Endothelial cell of umbilical vein (primary cell): ENCODE measurements at regions not wholly inside any gene's neighbourhood (a gene's known extent, or its start where the extent isn't known, plus 50 kb on each side); places are given as distances from the start of the nearest gene placed in this dataset.

Experiments used
- BruUV-seq: library from RNA; stranded (reverse); fragments of 400-500 nt; replicated peaks from 2 replicates; lab custom pipeline; 2021; lab: Mats Ljungman, UMichigan
- CTCF ChIA-PET: fragments of 300-600, 350-600 bp; sonication (Branson Sonifier 250); formaldehyde crosslinking; loops from one replicate; lab custom pipeline; 2021; ENCODE audit warnings: antibody characterized with exemption, inconsistent platforms; lab: Charles Lee
- POLR2A ChIA-PET: fragments of 300-600, 350-600 bp; sonication (Branson Sonifier 250); formaldehyde crosslinking; loops from one replicate; lab custom pipeline; 2021; ENCODE audit warnings: antibody characterized with exemption, inconsistent platforms; lab: Charles Lee
- DNase-seq: peaks from one replicate; pipeline ENCODE4 v3.0.0-alpha.2; 2011; ENCODE audit warnings: low read depth, low spot score
- FAIRE-seq: peaks from 2 replicates; lab custom pipeline; 2011; peaks lifted over from hg19 to GRCh38; lab: Jason Lieb, UNC
- H2AFZ ChIP-seq: 2 replicates; pipeline ENCODE4 v1.6.0; 2012; ENCODE audit warnings: low read depth, low read length, control low read depth, inconsistent platforms
- H3K27ac ChIP-seq: 2 replicates; pipeline ENCODE4 v1.5.1; 2011; ENCODE audit warnings: low read depth, mild to moderate bottlenecking, control low read depth, low read length, moderate library complexity; ENCODE audit not compliant: insufficient read depth
- H3K27me3 ChIP-seq, 2 experiments: 2 replicates each; pipeline versions ENCODE4 v1.6.0 to v1.6.1; 2011; ENCODE audit warnings: low read length in 2 of 2, mixed read lengths in 1 of 2; ENCODE audit not compliant: control insufficient read depth in 2 of 2, insufficient read depth in 2 of 2
- H3K36me3 ChIP-seq, 2 experiments: 2 replicates in 1 of 2; 3 replicates in 1 of 2; pipeline ENCODE4 v1.5.1; 2011; ENCODE audit warnings: low read length in 2 of 2, mild to moderate bottlenecking in 1 of 2, moderate library complexity in 1 of 2; ENCODE audit not compliant: control insufficient read depth in 2 of 2, insufficient read depth in 2 of 2; ENCODE audit errors: extremely low read depth in 1 of 2
- H3K4me1 ChIP-seq: 3 replicates; pipeline ENCODE4 v1.5.1; 2011; ENCODE audit warnings: mild to moderate bottlenecking, low read length; ENCODE audit not compliant: control insufficient read depth, insufficient read depth; ENCODE audit errors: extremely low read depth
- H3K4me2 ChIP-seq: 2 replicates; pipeline ENCODE4 v1.6.1; 2011; ENCODE audit warnings: low read length, control low read depth, mixed read lengths; ENCODE audit not compliant: insufficient read depth
- H3K4me3 ChIP-seq, 3 experiments: fragments of 200-600 bp in 1 of 3; sonication (generic), shearing (Covaris generic) in 1 of 3; replicated peaks in 1 of 3; 2 replicates each; pipeline ENCODE4 v1.5.1; 2011 to 2016; ENCODE audit warnings: control low read depth in 3 of 3, low read length in 3 of 3, mild to moderate bottlenecking in 2 of 3, inconsistent platforms in 1 of 3, low read depth in 1 of 3, moderate library complexity in 1 of 3; ENCODE audit not compliant: insufficient read depth in 1 of 3
- H3K79me2 ChIP-seq: 2 replicates; pipeline ENCODE4 v1.6.0; 2012; ENCODE audit warnings: low read length, inconsistent platforms; ENCODE audit not compliant: control insufficient read depth, insufficient read depth
- H3K9ac ChIP-seq: replicated peaks from 2 replicates; pipeline ENCODE3; 2011; ENCODE audit warnings: low read length, control low read depth; ENCODE audit not compliant: insufficient read depth; ENCODE audit errors: extremely low read depth
- H3K9me1 ChIP-seq: replicated peaks from 3 replicates; pipeline ENCODE4 v1.6.0; 2011; ENCODE audit warnings: mild to moderate bottlenecking, low read length; ENCODE audit not compliant: control insufficient read depth, insufficient read depth; ENCODE audit errors: extremely low read depth
- H3K9me3 ChIP-seq: replicated peaks from 2 replicates; pipeline ENCODE4 v1.5.1; 2012; ENCODE audit warnings: low read length, inconsistent platforms; ENCODE audit not compliant: control insufficient read depth, insufficient read depth
- H4K20me1 ChIP-seq: replicated peaks from 2 replicates; pipeline ENCODE3; 2011; ENCODE audit warnings: mild to moderate bottlenecking, low read length; ENCODE audit not compliant: control insufficient read depth, insufficient read depth; ENCODE audit errors: extremely low read depth
- EZH2 ChIP-seq: IDR thresholded peaks from 2 replicates; pipeline ENCODE4 v1.6.1; 2012; ENCODE audit warnings: borderline replicate concordance, low read depth, mild to moderate bottlenecking, moderate library complexity, low read length, inconsistent platforms; ENCODE audit not compliant: severe bottlenecking
- FOS ChIP-seq: IDR thresholded peaks from 2 replicates; pipeline ENCODE4 v1.6.1; 2011; ENCODE audit warnings: mild to moderate bottlenecking, low read length, moderate library complexity, borderline replicate concordance; ENCODE audit not compliant: insufficient read depth
- GATA2 ChIP-seq: IDR thresholded peaks from 2 replicates; pipeline ENCODE4 v1.7.0; 2011; ENCODE audit warnings: low read depth, mild to moderate bottlenecking, moderate library complexity, mixed read lengths, low read length; ENCODE audit not compliant: insufficient read length, insufficient read depth
- JUN ChIP-seq: IDR thresholded peaks from 2 replicates; pipeline ENCODE4 v1.6.1; 2011; ENCODE audit warnings: borderline replicate concordance, low read depth; ENCODE audit not compliant: insufficient read length, insufficient read depth
- MYC ChIP-seq: IDR thresholded peaks from one replicate; pipeline ENCODE4 v1.6.1; 2011; ENCODE audit warnings: mild to moderate bottlenecking, low read depth, low read length
- POLR2A ChIP-seq: IDR thresholded peaks from 2 replicates; pipeline ENCODE4 v1.6.1; 2012; ENCODE audit warnings: low read depth, mild to moderate bottlenecking, control low read depth, low read length
- POLR2AphosphoS5 ChIP-seq: IDR thresholded peaks from 2 replicates; pipeline ENCODE4 v1.6.1; 2012; ENCODE audit warnings: low read depth, mild to moderate bottlenecking, control low read depth, low read length, moderate library complexity; ENCODE audit not compliant: insufficient read depth
- dilution Hi-C: fragments of 300-500 bp; cut with MboI; formaldehyde crosslinking; loops from one replicate; pipeline ENCODE4 v1.15.0; 2019; ENCODE audit warnings: low sequenced_read_pairs; ENCODE audit not compliant: extremely low pct_ligation_motif_present
- intact Hi-C: fragments of 100-400 bp; cut with micrococcal nuclease; formaldehyde crosslinking; loops from one replicate; pipeline ENCODE4 v1.10.0; 2022
- TF ChIP-seq, protein P1 (sequence below), 2 donors: IDR thresholded peaks; 1 replicate in 1 of 2; 2 replicates in 1 of 2; pipeline ENCODE4 v1.5.1; 2011; ENCODE audit warnings: low read length in 2 of 2, mild to moderate bottlenecking in 2 of 2, moderate library complexity in 2 of 2, control low read depth in 1 of 2, inconsistent platforms in 1 of 2, low read depth in 1 of 2; ENCODE audit not compliant: insufficient read depth in 1 of 2; ENCODE audit errors: extremely low read depth in 1 of 2
- TF ChIP-seq, protein P2 (sequence below): IDR thresholded peaks from 2 replicates; pipeline ENCODE4 v1.6.1; 2011; ENCODE audit not compliant: insufficient read depth, insufficient read length

DNA sequence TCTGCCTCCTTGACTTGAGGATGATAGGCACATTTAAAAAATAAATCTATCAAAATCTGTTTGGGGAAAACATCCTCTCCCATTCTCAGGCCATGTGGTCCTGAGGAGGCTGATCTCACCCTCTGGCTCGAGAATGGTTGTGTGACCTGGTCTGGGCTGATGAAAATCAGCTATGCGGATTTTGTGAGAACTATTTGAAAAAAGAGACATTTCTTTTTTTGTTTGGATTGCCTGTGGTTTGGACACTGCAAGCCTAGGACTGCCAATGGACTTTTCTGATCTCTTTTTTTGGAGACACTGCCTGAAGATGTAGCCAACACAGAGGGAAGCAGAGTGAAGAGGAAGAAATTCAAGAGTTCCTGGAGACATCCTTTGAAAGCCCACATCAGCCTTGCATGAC lies 145.9 kb downstream of the HS3ST3B1 start:
- Histone ChIP-seq H3K9ac (no peak overlapping the region), H3K4me3 (no peak overlapping the region), H3K9me1 (no peaks in the 10 kb centered on the region), H3K79me2 (no peaks in the 10 kb centered on the region), H3K27me3 (no peaks in the 10 kb centered on the region), H2AFZ (no peak overlapping the region), H3K4me2 (no peak overlapping the region), H3K9me3 (peaks cover 12% of the 10 kb centered on the region), H3K4me1 (no peaks in the 10 kb centered on the region), H3K36me3 (no peaks in the 10 kb centered on the region), H4K20me1 (no peaks in the 10 kb centered on the region), H3K27ac (no peak overlapping the region)
- TF ChIP-seq POLR2AphosphoS5 (no peak), FOS (no peak), POLR2A (no peak), JUN (no peak), GATA2 (no peak), MYC (no peak), EZH2 (no peak)
- TF ChIP-seq, protein P1, sequence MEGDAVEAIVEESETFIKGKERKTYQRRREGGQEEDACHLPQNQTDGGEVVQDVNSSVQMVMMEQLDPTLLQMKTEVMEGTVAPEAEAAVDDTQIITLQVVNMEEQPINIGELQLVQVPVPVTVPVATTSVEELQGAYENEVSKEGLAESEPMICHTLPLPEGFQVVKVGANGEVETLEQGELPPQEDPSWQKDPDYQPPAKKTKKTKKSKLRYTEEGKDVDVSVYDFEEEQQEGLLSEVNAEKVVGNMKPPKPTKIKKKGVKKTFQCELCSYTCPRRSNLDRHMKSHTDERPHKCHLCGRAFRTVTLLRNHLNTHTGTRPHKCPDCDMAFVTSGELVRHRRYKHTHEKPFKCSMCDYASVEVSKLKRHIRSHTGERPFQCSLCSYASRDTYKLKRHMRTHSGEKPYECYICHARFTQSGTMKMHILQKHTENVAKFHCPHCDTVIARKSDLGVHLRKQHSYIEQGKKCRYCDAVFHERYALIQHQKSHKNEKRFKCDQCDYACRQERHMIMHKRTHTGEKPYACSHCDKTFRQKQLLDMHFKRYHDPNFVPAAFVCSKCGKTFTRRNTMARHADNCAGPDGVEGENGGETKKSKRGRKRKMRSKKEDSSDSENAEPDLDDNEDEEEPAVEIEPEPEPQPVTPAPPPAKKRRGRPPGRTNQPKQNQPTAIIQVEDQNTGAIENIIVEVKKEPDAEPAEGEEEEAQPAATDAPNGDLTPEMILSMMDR (IDR thresholded peaks at IDR 0.05; ENCODE audit: extremely low read depth in 1 of 2, insufficient read depth in 1 of 2, low read depth in 1 of 2, low read length in 2 of 2), result no peak
- TF ChIP-seq, protein P2, sequence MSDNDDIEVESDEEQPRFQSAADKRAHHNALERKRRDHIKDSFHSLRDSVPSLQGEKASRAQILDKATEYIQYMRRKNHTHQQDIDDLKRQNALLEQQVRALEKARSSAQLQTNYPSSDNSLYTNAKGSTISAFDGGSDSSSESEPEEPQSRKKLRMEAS, result no peak
- ChIA-PET POLR2A (no interaction called here), CTCF (no interaction called here)
- DNase-seq (no peak), FAIRE-seq (no peak)
- BruUV-seq, result no TSS peak
- dilution Hi-C loops (no loop called here), intact Hi-C loops (no loop called here)
